ENCODE measurements at regions not wholly inside any gene's neighbourhood (a gene's known extent, or its start where the extent isn't known, plus 50 kb on each side); places are given as distances from the start of the nearest gene placed in this dataset.

- H3K27me3 ChIP-seq: peaks cover 0 to 81% of the 10 kb centered on the region in 2 donors
Observed at GRCh38 chr6:33856655-33857054, 52.9 kb upstream of the MLN start.

DNA sequence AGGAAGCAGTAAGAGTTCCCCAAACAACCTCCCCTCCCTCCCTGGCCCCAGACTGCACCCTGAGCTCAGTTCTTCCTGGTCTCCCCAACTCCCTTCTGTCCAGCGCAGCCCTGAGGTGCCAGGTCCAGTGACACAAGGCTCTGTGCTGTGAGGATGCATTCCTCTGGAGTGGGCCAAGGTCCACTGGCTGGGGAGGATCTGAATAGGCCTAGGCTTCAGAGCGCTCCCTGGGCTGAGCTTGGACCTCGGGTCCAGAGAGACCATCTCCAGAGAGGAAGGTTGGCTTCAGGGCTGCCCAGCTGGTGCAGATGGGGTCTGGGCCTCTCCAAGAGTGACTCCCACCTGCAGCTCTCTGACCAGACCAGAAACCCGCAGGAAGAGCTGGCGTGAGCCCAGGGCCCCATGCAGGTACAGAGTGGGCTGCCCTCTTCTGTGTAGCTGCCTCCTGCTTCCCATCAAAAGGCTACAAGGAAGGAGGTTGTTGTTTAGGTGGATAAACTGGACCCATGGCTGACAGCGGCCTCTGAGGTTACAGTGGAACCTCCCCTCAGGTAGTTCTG is 52.3 kb upstream of the MLN start:
- Histone ChIP-seq H3K36me3 (no peaks in the 10 kb centered on the region), H3K9me3 (no peaks in the 10 kb centered on the region), H3K4me1 (no peaks in the 10 kb centered on the region), H3K27me3 (peaks cover 0 to 81% of the 10 kb centered on the region in 2 donors), H3K4me3 (no peak overlapping the region), H3K27ac (no peak overlapping the region)
- intact Hi-C loops (cut with DNase I; ENCODE audit: low total_unique reads): no loop called here
- no peak for DNase-seq
- no peak for TF ChIP-seq CTCF (IDR thresholded peaks at IDR 0.05)

More at GRCh38 chr6:33856655-33857054, 52.9 kb upstream of the MLN start:
- no peak for DNase-seq
- no peaks in the 10 kb centered on the region for H3K9me3 ChIP-seq
- no peaks in the 10 kb centered on the region for H3K4me1 ChIP-seq
- no peak for TF ChIP-seq CTCF (IDR thresholded peaks at IDR 0.05)
- no peak overlapping the region for H3K27ac ChIP-seq
- no peaks in the 10 kb centered on the region for H3K36me3 ChIP-seq
- no peak overlapping the region for H3K4me3 ChIP-seq
- intact Hi-C loops (cut with DNase I; ENCODE audit: low total_unique reads): no loop called here

DNA sequence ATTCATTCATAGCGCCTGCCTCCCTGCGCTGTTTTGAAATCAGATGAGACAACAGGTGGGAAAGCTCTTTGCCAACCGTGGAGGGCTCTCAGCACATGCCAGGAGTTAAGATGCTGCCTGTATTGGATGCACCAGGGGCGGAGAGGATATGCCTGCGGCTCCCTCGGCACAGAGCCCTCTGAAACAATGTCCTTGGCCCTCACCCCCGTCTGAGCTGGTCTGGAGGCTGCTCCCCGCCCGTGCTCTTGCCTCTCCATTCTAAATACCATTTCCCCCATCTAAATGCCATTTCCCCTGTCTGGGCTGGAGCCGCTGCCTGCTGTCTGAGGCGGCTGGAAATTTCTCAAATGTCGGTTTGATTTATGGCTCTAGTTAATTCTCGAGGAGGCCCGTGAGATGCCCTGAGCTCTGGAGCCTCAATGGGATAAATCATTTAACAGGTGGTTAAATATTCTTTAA is 50.8 kb upstream of the MLN start:
- no peaks in the 10 kb centered on the region for H3K9me3 ChIP-seq
- TF ChIP-seq CTCF (IDR thresholded peaks at IDR 0.05): no peak
- H3K36me3 ChIP-seq: no peaks in the 10 kb centered on the region
- peaks cover 0 to 80% of the 10 kb centered on the region in 2 donors for H3K27me3 ChIP-seq
- H3K4me1 ChIP-seq: no peaks in the 10 kb centered on the region
- intact Hi-C loops (cut with DNase I; ENCODE audit: low total_unique reads): no loop called here
- DNase-seq: no peak
- H3K27ac ChIP-seq: no peak overlapping the region
- no peak overlapping the region for H3K4me3 ChIP-seq

- H3K9me3 ChIP-seq: no peaks in the 10 kb centered on the region
- intact Hi-C loops (cut with DNase I; ENCODE audit: low total_unique reads): no loop called here
- H3K36me3 ChIP-seq: no peaks in the 10 kb centered on the region
- no peaks in the 10 kb centered on the region for H3K4me1 ChIP-seq
- H3K4me3 ChIP-seq: no peak overlapping the region
- no peak overlapping the region for H3K27ac ChIP-seq
- TF ChIP-seq CTCF (IDR thresholded peaks at IDR 0.05): no peak
- peaks cover 0 to 83% of the 10 kb centered on the region in 2 donors for H3K27me3 ChIP-seq
- no peak for DNase-seq
Observed at GRCh38 chr6:33853736-33854135, 49.9 kb upstream of the MLN start.
